IMR-90 (cell line): ENCODE measurements at regions not wholly inside any gene's neighbourhood (a gene's known extent, or its start where the extent isn't known, plus 50 kb on each side); places are given as distances from the start of the nearest gene placed in this dataset.

Experiments
- ATAC-seq: fragments of 200-7000 bp; cut with Tn5 transposase; 2 replicates; pipeline ENCODE4 v1.9.1; 2020; ENCODE audit warnings: low read depth, mild to moderate bottlenecking, moderate library complexity
- BruUV-seq: library from RNA; stranded (reverse); fragments of 400-500 nt; replicated peaks from 2 replicates; lab custom pipeline; 2021; lab: Mats Ljungman, UMichigan
- CTCF ChIA-PET: fragments of 300-600 bp; formaldehyde crosslinking; extraction: SDS; loops from one replicate; lab custom pipeline; 2021; ENCODE audit warnings: antibody characterized with exemption; lab: Yijun Ruan, JAX
- POLR2A ChIA-PET: fragments of 300-600 bp; sonication (Branson Sonifier 250); formaldehyde crosslinking; loops from one replicate; lab custom pipeline; 2022; ENCODE audit warnings: antibody characterized with exemption; ENCODE audit not compliant: unreplicated experiment; lab: Charles Lee
- DNase-seq: peaks from one replicate; pipeline ENCODE4 v3.0.0; 2013
- H2AFZ ChIP-seq: replicated peaks from 2 replicates; pipeline ENCODE3; 2013; ENCODE audit warnings: low read length, mild to moderate bottlenecking; ENCODE audit not compliant: poor library complexity
- H2AK5ac ChIP-seq: 2 replicates; pipeline ENCODE4 v1.6.1; 2013; ENCODE audit warnings: low read depth, low read length, inconsistent platforms
- H2AK9ac ChIP-seq: replicated peaks from 2 replicates; pipeline ENCODE3; 2013; ENCODE audit warnings: mild to moderate bottlenecking, low read depth, low read length, moderate library complexity; ENCODE audit not compliant: poor library complexity
- H2BK120ac ChIP-seq: 2 replicates; pipeline ENCODE4 v1.6.1; 2013; ENCODE audit warnings: low read depth, low read length, inconsistent platforms
- H2BK15ac ChIP-seq: 3 replicates; pipeline ENCODE4 v1.6.1; 2013; ENCODE audit warnings: low read depth, low read length, inconsistent platforms
- H2BK20ac ChIP-seq: 2 replicates; pipeline ENCODE4 v1.6.1; 2013; ENCODE audit warnings: low read depth, mild to moderate bottlenecking, inconsistent platforms, low read length, moderate library complexity
- H2BK5ac ChIP-seq: 2 replicates; pipeline ENCODE4 v1.6.1; 2013; ENCODE audit warnings: mild to moderate bottlenecking, low read depth, low read length, inconsistent platforms; ENCODE audit not compliant: poor library complexity, severe bottlenecking
- H3K14ac ChIP-seq: replicated peaks from 2 replicates; pipeline ENCODE4 v1.6.1; 2013; ENCODE audit warnings: low read depth, low read length, inconsistent platforms
- H3K18ac ChIP-seq: 2 replicates; pipeline ENCODE4 v1.6.1; 2013; ENCODE audit warnings: low read depth, low read length, control low read depth
- H3K23ac ChIP-seq: 2 replicates; pipeline ENCODE4 v1.6.1; 2013; ENCODE audit warnings: low read depth, low read length, inconsistent platforms
- H3K27ac ChIP-seq: 2 replicates; pipeline ENCODE4 v1.5.1; 2013; ENCODE audit warnings: mild to moderate bottlenecking, control low read depth, low read length; ENCODE audit not compliant: insufficient read depth
- H3K27me3 ChIP-seq: 2 replicates; pipeline ENCODE4 v1.6.1; 2013; ENCODE audit warnings: low read length; ENCODE audit not compliant: control insufficient read depth, insufficient read depth
- H3K36me3 ChIP-seq: 2 replicates; pipeline ENCODE4 v1.6.1; 2013; ENCODE audit warnings: low read length, mixed read lengths; ENCODE audit not compliant: control insufficient read depth, insufficient read depth
- H3K4ac ChIP-seq: 2 replicates; pipeline ENCODE4 v1.6.1; 2013; ENCODE audit warnings: low read depth, low read length, inconsistent platforms
- H3K4me1 ChIP-seq: 2 replicates; pipeline ENCODE4 v1.6.1; 2013; ENCODE audit warnings: low read length, mixed read lengths; ENCODE audit not compliant: control insufficient read depth, insufficient read depth
- H3K4me2 ChIP-seq: 2 replicates; pipeline ENCODE4 v1.6.1; 2013; ENCODE audit warnings: low read depth, mild to moderate bottlenecking, control low read depth, low read length, moderate library complexity
- H3K4me3 ChIP-seq: 2 replicates; pipeline ENCODE4 v1.5.1; 2013; ENCODE audit warnings: low read depth, mild to moderate bottlenecking, control low read depth, low read length, moderate library complexity; ENCODE audit not compliant: insufficient read depth
- H3K56ac ChIP-seq: 2 replicates; pipeline ENCODE4 v1.6.1; 2013; ENCODE audit warnings: low read length, inconsistent platforms; ENCODE audit not compliant: insufficient read depth; ENCODE audit errors: extremely low read depth
- H3K79me1 ChIP-seq, 2 experiments: 2 replicates each; pipeline ENCODE4 v1.6.1; 2013; ENCODE audit warnings: low read length in 2 of 2, inconsistent platforms in 1 of 2, low read depth in 1 of 2
- H3K9ac ChIP-seq: 2 replicates; pipeline ENCODE4 v1.6.1; 2013; ENCODE audit warnings: low read depth, low read length, control low read depth
- H3K9me1 ChIP-seq: 2 replicates; pipeline ENCODE4 v1.6.1; 2013; ENCODE audit warnings: low read length, inconsistent platforms; ENCODE audit not compliant: insufficient read depth
- H3K9me3 ChIP-seq: 2 replicates; pipeline ENCODE4 v1.6.1; 2013; ENCODE audit warnings: low read length; ENCODE audit not compliant: control insufficient read depth, insufficient read depth
- H4K20me1 ChIP-seq: 2 replicates; pipeline ENCODE4 v1.6.1; 2013; ENCODE audit warnings: low read length, inconsistent platforms; ENCODE audit not compliant: insufficient read depth
- H4K5ac ChIP-seq: 2 replicates; pipeline ENCODE4 v1.6.1; 2013; ENCODE audit warnings: mild to moderate bottlenecking, low read depth, low read length, control low read depth
- H4K8ac ChIP-seq, 2 experiments: 2 replicates each; pipeline ENCODE4 v1.6.1; 2013; ENCODE audit warnings: low read depth in 2 of 2, low read length in 2 of 2, control low read depth in 1 of 2, inconsistent platforms in 1 of 2
- H4K91ac ChIP-seq: 2 replicates; pipeline ENCODE4 v1.6.1; 2013; ENCODE audit warnings: low read depth, low read length, inconsistent platforms; ENCODE audit not compliant: insufficient read depth
- BHLHE40 ChIP-seq: fragments of 150-350 bp; IDR thresholded peaks from 2 replicates; pipeline ENCODE4 v1.6.1; 2016; ENCODE audit warnings: mild to moderate bottlenecking, low read depth, low read length
- MAZ ChIP-seq: IDR thresholded peaks from 2 replicates; pipeline ENCODE4 v1.6.1; 2012; ENCODE audit warnings: low read depth, mild to moderate bottlenecking, low read length, improper control_type of control experiment, moderate library complexity, borderline replicate concordance
- NFE2L2 ChIP-seq: fragments of 150-350 bp; IDR thresholded peaks from 2 replicates; pipeline ENCODE4 v1.6.1; 2016; ENCODE audit warnings: low read depth, mild to moderate bottlenecking, low read length
- RAD21 ChIP-seq: IDR thresholded peaks from 2 replicates; pipeline ENCODE4 v1.6.1; 2012; ENCODE audit warnings: low read length, improper control_type of control experiment
- RCOR1 ChIP-seq: IDR thresholded peaks from 2 replicates; pipeline ENCODE4 v1.6.1; 2012; ENCODE audit warnings: mild to moderate bottlenecking, low read length, improper control_type of control experiment; ENCODE audit not compliant: insufficient replicate concordance
- WGBS, 2 experiments: methylation state at CpG; one replicate each; pipeline versions ENCODE4 v1.1.5 to v1.1.7; 2013; ENCODE audit warnings: missing lambda C conversion rate in 2 of 2; ENCODE audit not compliant: insufficient read length in 1 of 2; ENCODE audit errors: extremely low coverage in 2 of 2; 5-methylcytosine and 5-hydroxymethylcytosine counted together
- dilution Hi-C: fragments of 300-500 bp; cut with HindIII; formaldehyde crosslinking; loops from one replicate; pipeline ENCODE4 v1.14.3; 2018; ENCODE audit warnings: low sequenced_read_pairs; ENCODE audit not compliant: unreplicated experiment
- in situ Hi-C: fragments of 300-500 bp; cut with MboI; formaldehyde crosslinking; loops from 3 replicates; pipeline ENCODE4 v1.14.3; 2019; ENCODE audit warnings: low sequenced_read_pairs, inconsistent platforms, mixed read lengths
- intact Hi-C: fragments of 100-400 bp; cut with micrococcal nuclease; formaldehyde crosslinking; loops from 2 replicates; pipeline ENCODE4 v1.10.0; 2022
- TF ChIP-seq, protein P1 (sequence below): fragments of 150-350 bp; IDR thresholded peaks from 2 replicates; pipeline ENCODE4 v1.6.1; 2017; ENCODE audit warnings: mild to moderate bottlenecking, antibody characterized with exemption, low read length, low read depth
- TF ChIP-seq, protein P2 (sequence below): fragments of 150-350 bp; IDR thresholded peaks from 2 replicates; pipeline ENCODE4 v1.6.1; 2016; ENCODE audit warnings: low read depth, mild to moderate bottlenecking, low read length, moderate library complexity, borderline replicate concordance

DNA sequence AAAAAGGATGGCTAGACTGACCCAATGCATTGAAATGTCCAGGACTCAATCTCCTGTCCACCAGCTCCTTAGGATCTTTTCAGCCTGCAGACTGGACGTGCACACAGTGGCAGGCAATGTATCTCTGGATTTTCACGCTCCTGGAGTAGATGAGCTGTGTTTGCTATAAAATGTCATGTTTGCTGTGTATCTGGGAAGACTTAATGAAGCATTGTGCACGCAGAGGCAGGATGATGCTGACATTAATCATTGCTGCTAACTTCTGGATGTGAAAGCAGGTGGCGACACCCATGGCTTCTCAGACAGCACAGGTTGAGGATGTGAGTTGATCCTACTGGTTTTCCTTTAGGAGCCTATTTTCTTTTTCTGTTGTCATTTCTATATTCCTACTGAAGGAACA, 133.1 kb upstream of the PCSK2 start:
- no peak overlapping the region for H3K23ac ChIP-seq
- no peak overlapping the region for H3K27ac ChIP-seq
- in situ Hi-C loops, result no loop called here
- H3K4ac ChIP-seq, result no peak overlapping the region
- no peaks in the 10 kb centered on the region for H3K27me3 ChIP-seq
- DNase-seq (no peak), ATAC-seq (no peak)
- no peaks in the 10 kb centered on the region for H3K9me1 ChIP-seq
- H3K4me1 ChIP-seq, result no peaks in the 10 kb centered on the region
- ChIA-PET POLR2A (no interaction called here), CTCF (no interaction called here)
- H4K8ac ChIP-seq, result no peak overlapping the region
- dilution Hi-C loops, result no loop called here
- H2AK9ac ChIP-seq, result no peak overlapping the region
- H2BK20ac ChIP-seq, result no peak overlapping the region
- no peak overlapping the region for H2BK120ac ChIP-seq
- H3K4me2 ChIP-seq, result no peak overlapping the region
- H3K36me3 ChIP-seq, result no peaks in the 10 kb centered on the region
- H3K56ac ChIP-seq, result no peak overlapping the region
- H2AK5ac ChIP-seq, result no peak overlapping the region
- no peaks in the 10 kb centered on the region for H4K20me1 ChIP-seq
- TF ChIP-seq, protein P1, sequence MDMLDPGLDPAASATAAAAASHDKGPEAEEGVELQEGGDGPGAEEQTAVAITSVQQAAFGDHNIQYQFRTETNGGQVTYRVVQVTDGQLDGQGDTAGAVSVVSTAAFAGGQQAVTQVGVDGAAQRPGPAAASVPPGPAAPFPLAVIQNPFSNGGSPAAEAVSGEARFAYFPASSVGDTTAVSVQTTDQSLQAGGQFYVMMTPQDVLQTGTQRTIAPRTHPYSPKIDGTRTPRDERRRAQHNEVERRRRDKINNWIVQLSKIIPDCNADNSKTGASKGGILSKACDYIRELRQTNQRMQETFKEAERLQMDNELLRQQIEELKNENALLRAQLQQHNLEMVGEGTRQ, result no peak
- TF ChIP-seq RCOR1, result no peak
- TF ChIP-seq RAD21, result no peak
- TF ChIP-seq, protein P2, sequence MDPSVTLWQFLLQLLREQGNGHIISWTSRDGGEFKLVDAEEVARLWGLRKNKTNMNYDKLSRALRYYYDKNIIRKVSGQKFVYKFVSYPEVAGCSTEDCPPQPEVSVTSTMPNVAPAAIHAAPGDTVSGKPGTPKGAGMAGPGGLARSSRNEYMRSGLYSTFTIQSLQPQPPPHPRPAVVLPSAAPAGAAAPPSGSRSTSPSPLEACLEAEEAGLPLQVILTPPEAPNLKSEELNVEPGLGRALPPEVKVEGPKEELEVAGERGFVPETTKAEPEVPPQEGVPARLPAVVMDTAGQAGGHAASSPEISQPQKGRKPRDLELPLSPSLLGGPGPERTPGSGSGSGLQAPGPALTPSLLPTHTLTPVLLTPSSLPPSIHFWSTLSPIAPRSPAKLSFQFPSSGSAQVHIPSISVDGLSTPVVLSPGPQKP, result no peak
- no peak for TF ChIP-seq NFE2L2
- no peak for TF ChIP-seq BHLHE40
- TF ChIP-seq MAZ, result no peak
- H2BK15ac ChIP-seq, result no peak overlapping the region
- H3K4me3 ChIP-seq, result no peak overlapping the region
- H3K79me1 ChIP-seq, result no peaks in the 10 kb centered on the region
- H4K5ac ChIP-seq, result no peak overlapping the region
- H2BK5ac ChIP-seq, result no peak overlapping the region
- H3K18ac ChIP-seq, result no peak overlapping the region
- no peaks in the 10 kb centered on the region for H3K9me3 ChIP-seq
- H3K14ac ChIP-seq, result no peak overlapping the region
- no TSS peak for BruUV-seq
- no peak overlapping the region for H4K91ac ChIP-seq
- 15% methylated on average over 2 of the region's 4 CpGs; no CpG with 5 or more reads in 1 of the 2 experiments for WGBS, 2 experiments
- intact Hi-C loops, result no loop called here
- H3K9ac ChIP-seq, result no peak overlapping the region
- no peak overlapping the region for H2AFZ ChIP-seq
